MM.1S (cell line): ENCODE measurements at regions not wholly inside any gene's neighbourhood (a gene's known extent, or its start where the extent isn't known, plus 50 kb on each side); places are given as distances from the start of the nearest gene placed in this dataset.

Experiments used
- CTCF ChIP-seq: fragments of 300-600 bp; sonication (generic); IDR thresholded peaks from 2 replicates; pipeline ENCODE4 v1.5.1; 2016; ENCODE audit warnings: antibody characterized with exemption, low read length, mixed read lengths
- EZH2 ChIP-seq: fragments of 300-600 bp; sonication (generic); optimal IDR thresholded peaks from 2 replicates; pipeline ENCODE3; 2017; ENCODE audit warnings: low read depth, mild to moderate bottlenecking, antibody characterized with exemption, low read length, mixed read lengths
- EZH2phosphoT487 ChIP-seq: fragments of 300-600 bp; sonication (generic); IDR thresholded peaks from 2 replicates; pipeline ENCODE4 v1.6.1; 2018; ENCODE audit warnings: antibody characterized with exemption, low read length

GRCh38 chr18:49663899-49664890 lies 102.3 kb downstream of the LIPG start:
- TF ChIP-seq CTCF (no peak), EZH2 (no peak), EZH2phosphoT487 (no peak)
